Hepatocyte (in vitro differentiated cells): ENCODE measurements at regions not wholly inside any gene's neighbourhood (a gene's known extent, or its start where the extent isn't known, plus 50 kb on each side); places are given as distances from the start of the nearest gene placed in this dataset.
"Not testable (repeated sequence)": the region's sequence is repeated elsewhere in the genome, so short reads cannot be mapped to it uniquely, and the experiment has no call there.

Experiments used
- DNase-seq: peaks from one replicate; pipeline ENCODE4 v3.0.0-alpha.2; 2016; ENCODE audit warnings: low spot score
- H2AFZ ChIP-seq: fragments of 200-600 bp; sonication (generic); 2 replicates; pipeline ENCODE4 v1.6.0; 2016; ENCODE audit warnings: antibody characterized with exemption, mild to moderate bottlenecking
- H3K27ac ChIP-seq: fragments of 200-600 bp; sonication (generic); 2 replicates; pipeline ENCODE4 v1.5.1; 2016; ENCODE audit warnings: mild to moderate bottlenecking
- H3K27me3 ChIP-seq: fragments of 200-600 bp; sonication (generic); 2 replicates; pipeline ENCODE4 v1.6.1; 2016
- H3K36me3 ChIP-seq: fragments of 200-600 bp; sonication (generic); replicated peaks from 2 replicates; pipeline ENCODE4 v1.5.1; 2016; ENCODE audit warnings: low read depth; ENCODE audit not compliant: insufficient read depth
- H3K4me1 ChIP-seq: fragments of 200-600 bp; sonication (generic); 2 replicates; pipeline ENCODE4 v1.5.1; 2016; ENCODE audit warnings: mild to moderate bottlenecking, moderate library complexity; ENCODE audit not compliant: insufficient read depth
- H3K4me2 ChIP-seq: fragments of 200-600 bp; sonication (generic); 2 replicates; pipeline ENCODE4 v1.6.0; 2016
- H3K4me3 ChIP-seq: fragments of 200-600 bp; sonication (generic); 2 replicates; pipeline ENCODE4 v1.5.1; 2016; ENCODE audit warnings: mild to moderate bottlenecking
- H3K79me2 ChIP-seq: fragments of 200-600 bp; sonication (generic); 2 replicates; pipeline ENCODE4 v1.6.0; 2017; ENCODE audit warnings: mild to moderate bottlenecking
- H3K9me2 ChIP-seq: fragments of 200-600 bp; sonication (generic); replicated peaks from 2 replicates; pipeline ENCODE4 v1.6.0; 2017; ENCODE audit warnings: mild to moderate bottlenecking; ENCODE audit not compliant: insufficient read depth
- H3K9me3 ChIP-seq: fragments of 200-600 bp; sonication (generic); 2 replicates; pipeline ENCODE4 v1.5.1; 2016; ENCODE audit warnings: low read depth, mild to moderate bottlenecking
- H4K20me1 ChIP-seq: fragments of 200-600 bp; sonication (generic); 2 replicates; pipeline ENCODE4 v1.6.0; 2016; ENCODE audit warnings: mild to moderate bottlenecking; ENCODE audit not compliant: insufficient read depth, poor library complexity, severe bottlenecking
- EZH2 ChIP-seq: fragments of 200-600 bp; sonication (generic); IDR thresholded peaks from 2 replicates; pipeline ENCODE4 v1.6.1; 2016; ENCODE audit warnings: antibody characterized with exemption, mild to moderate bottlenecking, borderline replicate concordance
- EZH2phosphoT487 ChIP-seq: fragments of 200-600 bp; sonication (generic); IDR thresholded peaks from one replicate; pipeline ENCODE4 v1.6.1; 2018; ENCODE audit warnings: antibody characterized with exemption, mild to moderate bottlenecking, low read depth, moderate library complexity; ENCODE audit not compliant: unreplicated experiment, severe bottlenecking
- WGBS: methylation state at CpG from one replicate; pipeline ENCODE4 v1.1.6; 2016; ENCODE audit warnings: low lambda C conversion rate; ENCODE audit errors: missing lambda C conversion rate; 5-methylcytosine and 5-hydroxymethylcytosine counted together
- TF ChIP-seq, protein P1 (sequence below): fragments of 200-600 bp; sonication (generic); IDR thresholded peaks from 2 replicates; pipeline ENCODE4 v1.5.1; 2016; ENCODE audit warnings: antibody characterized with exemption, mild to moderate bottlenecking; ENCODE audit not compliant: poor library complexity

DNA sequence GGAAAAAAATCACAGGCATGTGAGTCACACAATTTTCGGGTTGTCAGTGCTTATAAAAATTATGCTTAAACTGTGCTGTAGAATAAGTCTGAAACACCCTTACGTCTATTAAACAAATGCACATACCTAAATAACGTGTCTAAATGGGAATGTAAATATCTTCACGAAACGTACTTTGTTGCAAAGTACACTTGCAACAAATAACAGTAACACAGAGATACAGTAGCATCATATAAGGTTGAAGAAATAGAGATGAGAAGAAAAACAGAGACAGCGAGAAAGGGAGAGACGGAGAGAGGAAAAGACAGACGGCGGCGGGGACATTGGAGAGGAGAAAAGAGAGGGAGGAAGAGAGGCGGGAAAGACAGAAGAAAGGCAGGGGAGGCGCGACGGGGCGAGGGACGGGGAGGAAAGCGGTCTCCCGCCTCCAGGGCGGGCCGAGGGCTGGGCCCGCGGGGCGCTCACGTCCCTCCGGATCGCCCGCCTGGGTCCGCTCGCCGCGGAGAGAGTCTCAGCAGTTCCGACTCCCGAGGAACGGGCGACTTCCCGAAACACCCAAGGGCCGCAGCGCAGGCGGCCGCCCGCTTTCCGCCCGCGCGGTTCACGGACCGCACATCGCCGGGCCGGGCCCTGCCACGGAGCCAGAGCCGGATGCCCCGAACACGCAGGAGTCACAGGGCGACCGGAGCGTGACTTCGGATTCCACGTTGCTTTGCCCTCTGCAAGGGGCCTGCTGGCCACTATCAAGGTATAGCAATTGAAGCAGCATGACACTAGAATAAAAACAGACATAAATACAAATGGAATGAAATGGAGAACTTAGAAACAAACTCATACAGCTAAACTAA is 153.4 kb downstream of the LMLN start:
- DNase-seq: no peak
- H3K27me3 ChIP-seq: peaks cover 76% of the 10 kb centered on the region

DNA sequence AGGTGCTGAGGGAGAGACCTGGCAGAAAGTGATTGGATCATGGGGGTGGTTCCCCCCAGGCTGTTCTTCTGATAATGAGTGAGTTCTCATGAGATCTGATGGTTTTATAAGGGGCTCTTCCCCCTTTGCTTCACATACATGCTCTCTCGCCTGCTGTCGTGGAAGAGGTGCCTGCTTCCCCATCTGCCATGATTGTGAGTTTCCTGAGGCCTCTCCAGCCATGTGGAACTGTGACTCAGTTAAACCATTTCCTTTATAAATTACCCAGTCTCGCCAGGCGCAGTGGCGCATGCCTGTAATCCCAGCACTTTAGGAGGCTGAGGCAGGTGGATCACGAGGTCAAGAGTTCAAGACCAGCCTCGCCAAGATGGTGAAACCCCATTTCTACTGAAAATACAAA is 154.5 kb downstream of the LMLN start:
- H3K79me2 ChIP-seq, H3K36me3 ChIP-seq, H3K4me1 ChIP-seq, DNase-seq, H3K4me2 ChIP-seq, H3K27ac ChIP-seq, H4K20me1 ChIP-seq, H3K9me3 ChIP-seq, H3K4me3 ChIP-seq, H3K9me2 ChIP-seq, H2AFZ ChIP-seq: not testable (repeated sequence)
- H3K27me3 ChIP-seq: peaks cover 71% of the 10 kb centered on the region
- WGBS: 92% methylated on average over 7 of the region's 7 CpGs

More for the DNA sequence above, 153.4 kb downstream of the LMLN start:
- H3K36me3 ChIP-seq: no peaks in the 10 kb centered on the region
- H3K4me3 ChIP-seq: no peak overlapping the region
- no peaks in the 10 kb centered on the region for H3K9me3 ChIP-seq
- TF ChIP-seq EZH2phosphoT487 (peak; percentile 88), EZH2 (peak; percentile 99)
- TF ChIP-seq, protein P1, sequence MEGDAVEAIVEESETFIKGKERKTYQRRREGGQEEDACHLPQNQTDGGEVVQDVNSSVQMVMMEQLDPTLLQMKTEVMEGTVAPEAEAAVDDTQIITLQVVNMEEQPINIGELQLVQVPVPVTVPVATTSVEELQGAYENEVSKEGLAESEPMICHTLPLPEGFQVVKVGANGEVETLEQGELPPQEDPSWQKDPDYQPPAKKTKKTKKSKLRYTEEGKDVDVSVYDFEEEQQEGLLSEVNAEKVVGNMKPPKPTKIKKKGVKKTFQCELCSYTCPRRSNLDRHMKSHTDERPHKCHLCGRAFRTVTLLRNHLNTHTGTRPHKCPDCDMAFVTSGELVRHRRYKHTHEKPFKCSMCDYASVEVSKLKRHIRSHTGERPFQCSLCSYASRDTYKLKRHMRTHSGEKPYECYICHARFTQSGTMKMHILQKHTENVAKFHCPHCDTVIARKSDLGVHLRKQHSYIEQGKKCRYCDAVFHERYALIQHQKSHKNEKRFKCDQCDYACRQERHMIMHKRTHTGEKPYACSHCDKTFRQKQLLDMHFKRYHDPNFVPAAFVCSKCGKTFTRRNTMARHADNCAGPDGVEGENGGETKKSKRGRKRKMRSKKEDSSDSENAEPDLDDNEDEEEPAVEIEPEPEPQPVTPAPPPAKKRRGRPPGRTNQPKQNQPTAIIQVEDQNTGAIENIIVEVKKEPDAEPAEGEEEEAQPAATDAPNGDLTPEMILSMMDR: no peak
- H2AFZ ChIP-seq: peak overlapping the region; percentile 85
- H4K20me1 ChIP-seq: no peaks in the 10 kb centered on the region
- H3K4me2 ChIP-seq: peak overlapping the region; percentile 79
- 6% methylated on average over 54 of the region's 59 CpGs for whole genome bisulfite sequencing
- H3K4me1 ChIP-seq: no peaks in the 10 kb centered on the region
- H3K79me2 ChIP-seq: no peaks in the 10 kb centered on the region
- H3K27ac ChIP-seq: no peak overlapping the region
- H3K9me2 ChIP-seq: no peaks in the 10 kb centered on the region

DNA sequence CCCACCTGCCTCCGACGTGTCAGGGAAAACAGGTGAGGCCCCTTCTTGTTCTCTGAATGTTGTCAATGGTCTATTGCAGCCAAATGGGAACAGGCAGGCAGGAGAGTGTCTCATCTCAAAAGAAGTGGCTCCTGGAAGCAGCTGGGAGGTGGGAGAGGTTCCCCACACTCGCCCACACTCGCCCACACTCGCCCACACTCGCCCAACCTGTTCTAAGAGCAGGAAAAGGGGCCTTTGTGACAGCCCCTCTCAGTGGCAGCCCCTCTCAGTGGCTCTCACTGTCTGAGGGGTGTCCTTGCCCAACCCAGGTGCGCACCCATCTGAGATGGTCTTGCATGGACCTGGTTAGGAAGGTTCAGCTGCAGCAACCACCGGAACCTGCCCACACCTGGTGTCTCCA is 162.2 kb downstream of the LMLN start:
- H2AFZ ChIP-seq, H3K36me3 ChIP-seq, H3K4me2 ChIP-seq, H3K27ac ChIP-seq, H3K4me1 ChIP-seq, H3K4me3 ChIP-seq, H3K79me2 ChIP-seq, H3K9me2 ChIP-seq, DNase-seq, H3K9me3 ChIP-seq, H4K20me1 ChIP-seq: not testable (repeated sequence)
- 90% methylated on average over 3 of the region's 8 CpGs for WGBS
- H3K27me3 ChIP-seq: peaks cover 17% of the 10 kb centered on the region

DNA sequence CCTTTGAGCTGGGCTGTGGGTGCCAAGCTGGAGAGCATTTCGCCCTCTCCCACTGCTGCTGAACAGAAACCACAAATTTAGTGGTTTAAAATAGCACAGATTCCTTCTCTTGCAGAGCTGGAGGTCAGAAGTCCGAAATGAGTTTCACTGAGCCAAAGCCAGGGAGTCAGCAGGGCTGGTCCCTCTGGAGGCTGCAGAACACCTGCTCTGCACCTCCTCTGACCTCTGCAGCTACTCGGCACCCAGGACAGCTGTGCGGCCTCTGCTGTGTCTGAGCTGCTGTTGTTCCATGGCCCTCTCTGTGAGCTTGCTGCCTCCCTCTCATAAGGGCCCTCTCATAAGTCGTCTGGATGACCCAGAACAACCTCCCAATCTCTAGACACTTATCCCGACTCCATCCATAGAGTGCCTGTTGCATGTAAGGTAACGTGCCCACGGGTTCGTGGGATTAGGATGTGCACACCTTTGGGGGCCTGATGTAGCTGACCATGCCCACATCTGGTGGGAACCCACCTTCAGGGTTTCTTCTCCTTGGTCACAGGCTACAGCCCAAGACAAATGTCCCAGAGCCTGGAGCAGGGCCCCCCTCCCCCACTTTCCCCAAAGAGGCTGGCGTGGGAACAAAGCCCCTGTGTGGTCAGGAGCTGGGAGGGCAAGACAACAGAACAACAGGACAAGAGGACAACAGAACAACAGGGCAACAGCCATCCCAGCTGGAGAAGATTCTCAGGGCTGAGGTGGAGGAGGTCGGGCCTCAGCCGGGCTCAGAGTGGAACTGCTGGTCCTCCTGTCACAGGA is 177.2 kb downstream of the LMLN start:
- not testable (repeated sequence) for H3K9me3 ChIP-seq, H3K4me3 ChIP-seq, H3K27me3 ChIP-seq, H3K9me2 ChIP-seq, H3K4me1 ChIP-seq, H3K36me3 ChIP-seq, H3K79me2 ChIP-seq, DNase-seq, H3K4me2 ChIP-seq, H4K20me1 ChIP-seq, H2AFZ ChIP-seq, H3K27ac ChIP-seq
- WGBS: 74% methylated on average over 10 of the region's 12 CpGs

DNA sequence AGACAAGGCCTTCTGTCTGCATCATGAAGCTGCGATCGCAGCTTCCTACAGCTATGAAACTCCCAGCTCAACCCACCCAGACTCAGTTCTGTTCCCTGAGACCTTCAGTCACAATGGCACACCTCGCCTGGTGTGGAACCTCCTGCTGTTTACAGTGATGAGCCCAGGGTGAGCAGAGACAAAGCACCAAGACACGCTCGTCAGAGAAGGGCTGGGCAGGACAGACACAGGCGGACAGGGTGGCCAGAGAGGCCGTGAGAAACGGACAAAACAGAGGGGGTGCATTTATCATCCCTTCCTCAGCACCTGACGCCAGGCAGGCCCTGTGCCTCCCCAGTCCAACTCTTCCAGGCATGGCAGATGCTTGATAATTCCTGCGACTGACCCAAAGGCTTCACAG is 178.2 kb downstream of the LMLN start:
- H3K27ac ChIP-seq, H3K4me1 ChIP-seq, H3K27me3 ChIP-seq, H3K36me3 ChIP-seq, H3K4me3 ChIP-seq, H3K4me2 ChIP-seq, DNase-seq, H3K79me2 ChIP-seq, H4K20me1 ChIP-seq, H2AFZ ChIP-seq, H3K9me3 ChIP-seq, H3K9me2 ChIP-seq: not testable (repeated sequence)
- 95% methylated on average over 8 of the region's 10 CpGs for WGBS

DNA sequence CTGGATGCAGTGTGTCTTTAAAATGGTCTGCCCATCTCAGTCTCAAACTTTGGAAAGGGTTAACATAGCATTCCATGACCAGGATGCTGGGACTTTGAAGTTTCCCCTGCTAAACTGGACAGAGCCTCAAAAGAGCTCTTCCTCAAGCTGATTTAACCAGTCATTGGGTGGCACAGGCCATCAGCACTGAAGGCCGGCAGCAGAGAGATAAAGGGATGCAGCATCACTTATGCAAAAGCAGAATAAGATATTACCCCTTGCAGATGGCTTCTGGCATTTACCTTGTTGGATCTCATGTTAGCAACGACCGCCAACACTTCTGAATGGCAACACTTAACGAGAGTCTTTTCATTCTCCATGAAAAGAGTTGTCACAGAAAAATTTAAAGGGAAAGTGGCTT is 179.0 kb downstream of the LMLN start:
- not testable (repeated sequence) for H3K4me2 ChIP-seq, H3K36me3 ChIP-seq, H3K9me2 ChIP-seq, H3K79me2 ChIP-seq, H3K27me3 ChIP-seq, H2AFZ ChIP-seq, H3K9me3 ChIP-seq, DNase-seq, H4K20me1 ChIP-seq, H3K4me1 ChIP-seq, H3K27ac ChIP-seq, H3K4me3 ChIP-seq
- 40% methylated on average over 4 of the region's 4 CpGs for WGBS

DNA sequence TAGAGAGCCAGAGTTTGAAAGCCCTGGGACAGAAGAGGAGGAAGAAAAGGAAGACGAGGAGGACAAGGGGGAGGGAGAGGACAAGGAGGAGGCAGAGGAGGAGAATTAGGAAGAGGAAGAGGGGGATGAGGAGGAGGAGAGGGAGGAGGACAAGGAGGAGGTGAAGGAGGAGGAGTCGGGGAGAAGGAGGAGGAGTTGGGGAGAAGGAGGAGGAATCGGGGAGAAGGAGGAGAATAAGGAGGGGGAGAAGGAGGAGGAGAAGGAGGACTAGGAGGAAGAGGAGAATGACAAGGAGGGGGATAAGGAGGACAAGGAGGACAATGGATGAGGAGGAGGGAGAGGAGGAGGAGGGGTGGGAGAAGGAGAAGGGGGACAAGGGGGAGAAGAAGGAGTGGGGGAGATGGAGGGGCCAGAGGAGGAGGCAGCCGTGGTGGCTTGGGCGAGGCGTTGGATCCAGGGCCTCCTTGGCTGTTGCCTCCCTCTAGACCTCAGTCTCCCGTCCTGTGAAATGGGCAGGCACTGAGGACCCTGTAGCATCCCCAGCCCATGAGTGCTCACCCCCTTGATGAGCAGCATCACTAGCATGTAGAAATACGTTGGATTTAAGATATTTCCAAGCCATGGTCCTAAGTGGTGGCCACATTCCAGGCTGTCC is 179.6 kb downstream of the LMLN start:
- H3K4me3 ChIP-seq, H3K9me3 ChIP-seq, H3K79me2 ChIP-seq, H3K27me3 ChIP-seq, H3K4me1 ChIP-seq, H4K20me1 ChIP-seq, H3K27ac ChIP-seq, H3K9me2 ChIP-seq, H3K4me2 ChIP-seq, H3K36me3 ChIP-seq, DNase-seq, H2AFZ ChIP-seq: not testable (repeated sequence)
- WGBS: 68% methylated on average over 4 of the region's 8 CpGs
